ENCODE measurements at regions not wholly inside any gene's neighbourhood (a gene's known extent, or its start where the extent isn't known, plus 50 kb on each side); places are given as distances from the start of the nearest gene placed in this dataset.
"Not testable (repeated sequence)": the region's sequence is repeated elsewhere in the genome, so short reads cannot be mapped to it uniquely, and the experiment has no call there.

GRCh38 chrX:3520458-3520857 is 174.0 kb upstream of the MXRA5 start:
- no peak for DNase-seq (ENCODE audit: low spot score)
- Histone ChIP-seq H3K36me3 (no peaks in the 10 kb centered on the region), H3K27me3 (no peaks in the 10 kb centered on the region), H3K9ac (no peak overlapping the region), H3K79me2 (ENCODE audit: low read depth) (no peaks in the 10 kb centered on the region), H4K20me1 (ENCODE audit: low read depth) (no peaks in the 10 kb centered on the region), H3F3A (ENCODE audit: low read depth) (no peaks in the 10 kb centered on the region), H3K27ac (no peak overlapping the region), H3K4me1 (no peaks in the 10 kb centered on the region), H2AFZ (replicated peaks) (no peak overlapping the region), H3K9me3 (ENCODE audit: low read depth) (no peaks in the 10 kb centered on the region), H3K4me3 (no peak overlapping the region), H3K4me2 (no peak overlapping the region)
- Mint-ChIP-seq H3K36me3 (no peaks in the 10 kb centered on the region), H3K27me3 (ENCODE audit: insufficient read depth, low read depth) (no peaks in the 10 kb centered on the region), H3K4me3 (no peak overlapping the region), H3K4me1 (peaks cover 4% of the 10 kb centered on the region), H3K27ac (no peak overlapping the region), H3K9me3 (no peaks in the 10 kb centered on the region)
- TF ChIP-seq EZH2 (IDR thresholded peaks at IDR 0.05) (no peak), EZH2phosphoT487 (IDR thresholded peaks at IDR 0.05) (no peak), CTCF (IDR thresholded peaks at IDR 0.05) (no peak)

DNA sequence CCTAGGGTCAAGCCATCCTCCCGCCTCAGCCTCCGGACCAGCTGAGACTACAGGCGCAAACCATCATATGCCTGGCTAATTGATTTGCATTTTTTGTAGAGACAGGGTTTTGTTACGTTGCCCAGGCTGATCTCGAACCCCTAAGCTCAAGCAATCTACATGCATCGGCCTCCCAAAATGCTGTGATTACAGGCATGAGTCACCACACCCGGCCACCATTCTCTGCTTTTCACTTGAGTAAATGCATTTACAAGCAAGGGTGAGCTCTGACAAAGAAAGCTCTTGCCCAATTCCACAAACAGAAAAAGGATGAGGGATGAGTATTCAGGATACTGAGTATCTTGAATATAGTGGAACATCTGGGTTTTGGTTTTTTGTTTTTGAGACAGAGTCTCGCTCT is 172.9 kb upstream of the MXRA5 start:
- not testable (repeated sequence) for H3K4me2 ChIP-seq; H3K27me3 ChIP-seq; H2AFZ ChIP-seq (replicated peaks); H3K4me1 ChIP-seq; H3K36me3 Mint-ChIP-seq; H4K20me1 ChIP-seq (ENCODE audit: low read depth); H3K27me3 Mint-ChIP-seq (ENCODE audit: insufficient read depth, low read depth); DNase-seq (ENCODE audit: low spot score); H3K9ac ChIP-seq; H3K79me2 ChIP-seq (ENCODE audit: low read depth); H3K9me3 ChIP-seq (ENCODE audit: low read depth); H3K9me3 Mint-ChIP-seq; H3K4me3 ChIP-seq; H3K27ac Mint-ChIP-seq; H3K36me3 ChIP-seq; H3K4me3 Mint-ChIP-seq; H3K4me1 Mint-ChIP-seq; H3F3A ChIP-seq (ENCODE audit: low read depth); H3K27ac ChIP-seq

DNA sequence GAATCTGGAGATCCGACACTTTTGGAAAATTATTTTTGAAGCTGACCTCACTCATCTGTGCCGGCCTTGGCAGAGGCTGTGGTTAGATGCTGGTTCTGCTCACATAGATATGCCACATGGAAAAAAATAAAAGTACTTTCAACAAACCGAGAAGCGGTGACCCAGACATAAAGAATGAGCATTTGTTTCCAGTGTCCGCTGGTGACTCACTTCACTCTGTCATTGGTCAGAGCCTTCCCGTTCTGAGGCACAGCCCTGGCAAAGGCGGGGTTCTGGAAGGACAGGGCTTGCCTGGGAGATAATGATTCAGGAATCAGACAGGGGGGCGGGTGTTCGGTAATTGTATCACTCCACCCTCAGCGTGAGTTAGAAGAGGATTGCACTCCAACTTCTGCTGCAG is 172.4 kb upstream of the MXRA5 start:
- no peak overlapping the region for H3K27ac ChIP-seq
- H3K4me3 ChIP-seq = no peak overlapping the region
- H4K20me1 ChIP-seq (ENCODE audit: low read depth) = no peaks in the 10 kb centered on the region
- H3K9ac ChIP-seq = no peak overlapping the region
- H3K79me2 ChIP-seq (ENCODE audit: low read depth) = no peaks in the 10 kb centered on the region
- Mint-ChIP-seq H3K4me3 (no peak overlapping the region), H3K27ac (no peak overlapping the region), H3K27me3 (ENCODE audit: insufficient read depth, low read depth) (no peaks in the 10 kb centered on the region), H3K9me3 (no peaks in the 10 kb centered on the region), H3K4me1 (peaks cover 4% of the 10 kb centered on the region), H3K36me3 (no peaks in the 10 kb centered on the region)
- DNase-seq (ENCODE audit: low spot score) = no peak
- H3K36me3 ChIP-seq = no peaks in the 10 kb centered on the region
- TF ChIP-seq CTCF (IDR thresholded peaks at IDR 0.05) (no peak), EZH2 (IDR thresholded peaks at IDR 0.05) (no peak), EZH2phosphoT487 (IDR thresholded peaks at IDR 0.05) (no peak)
- H3F3A ChIP-seq (ENCODE audit: low read depth) = peaks cover under 1% of the 10 kb centered on the region
- no peaks in the 10 kb centered on the region for H3K9me3 ChIP-seq (ENCODE audit: low read depth)
- no peaks in the 10 kb centered on the region for H3K27me3 ChIP-seq
- no peak overlapping the region for H3K4me2 ChIP-seq
- H2AFZ ChIP-seq (replicated peaks) = no peak overlapping the region
- no peaks in the 10 kb centered on the region for H3K4me1 ChIP-seq

DNA sequence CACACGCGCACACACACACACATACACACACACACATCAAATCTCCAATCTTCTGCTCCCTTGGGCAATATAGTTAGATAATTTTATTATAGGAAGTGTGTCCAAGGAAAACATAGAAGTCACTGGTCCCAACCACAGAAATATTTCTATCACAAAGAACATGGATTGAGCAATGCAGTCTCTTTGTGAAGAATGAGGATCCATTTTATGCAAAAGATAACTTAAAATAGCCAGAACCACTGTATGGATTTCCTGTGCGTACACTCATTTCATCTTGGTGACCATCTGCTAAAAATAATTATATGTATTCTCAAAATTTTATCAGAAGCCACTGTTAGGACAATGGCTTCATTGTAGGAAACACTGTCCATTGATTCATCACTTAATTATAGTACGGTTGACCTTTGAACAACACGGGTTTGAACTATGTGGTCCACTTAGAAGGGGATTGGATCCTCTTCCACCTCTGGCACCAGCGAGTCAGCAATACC is 169.6 kb upstream of the MXRA5 start:
- Histone ChIP-seq H4K20me1 (ENCODE audit: low read depth) (no peaks in the 10 kb centered on the region), H3K36me3 (no peaks in the 10 kb centered on the region), H3K4me2 (no peak overlapping the region), H3K27ac (no peak overlapping the region), H3K4me1 (no peaks in the 10 kb centered on the region), H3F3A (ENCODE audit: low read depth) (peaks cover 4% of the 10 kb centered on the region), H3K79me2 (ENCODE audit: low read depth) (no peaks in the 10 kb centered on the region), H3K9me3 (ENCODE audit: low read depth) (no peaks in the 10 kb centered on the region), H3K27me3 (no peaks in the 10 kb centered on the region), H3K9ac (no peak overlapping the region), H3K4me3 (no peak overlapping the region), H2AFZ (replicated peaks) (no peak overlapping the region)
- Mint-ChIP-seq H3K27me3 (ENCODE audit: insufficient read depth, low read depth) (peaks cover 3% of the 10 kb centered on the region), H3K36me3 (no peaks in the 10 kb centered on the region), H3K4me1 (peaks cover 4% of the 10 kb centered on the region), H3K27ac (no peak overlapping the region), H3K4me3 (no peak overlapping the region), H3K9me3 (no peaks in the 10 kb centered on the region)
- TF ChIP-seq CTCF (IDR thresholded peaks at IDR 0.05) = no peak
- no peak for TF ChIP-seq EZH2 (IDR thresholded peaks at IDR 0.05)
- TF ChIP-seq EZH2phosphoT487 (IDR thresholded peaks at IDR 0.05) = no peak
- no peak for DNase-seq (ENCODE audit: low spot score)
